Upper lobe of left lung (tissue), 4 donors: ENCODE measurements at regions not wholly inside any gene's neighbourhood (a gene's known extent, or its start where the extent isn't known, plus 50 kb on each side); places are given as distances from the start of the nearest gene placed in this dataset.

Source experiments
- POLR2A ChIP-seq, 4 donors: fragments of 450-650 bp; IDR thresholded peaks; one replicate each; pipeline ENCODE4 v1.5.1; 2016 to 2017; ENCODE audit warnings: antibody characterized with exemption in 4 of 4, mild to moderate bottlenecking in 2 of 4
- POLR2AphosphoS5 ChIP-seq, 2 donors: sonication (generic); formaldehyde crosslinking; IDR thresholded peaks; one replicate each; pipeline ENCODE4 v1.5.1; 2017; ENCODE audit warnings: antibody characterized with exemption in 2 of 2
- TF ChIP-seq, protein P1 (sequence below), 6 experiments: fragments of 450-650 bp in 4 of 6; fragments of 200-600 bp in 2 of 6; sonication (generic) in 2 of 6; IDR thresholded peaks; one replicate each; pipeline ENCODE4 v1.5.1; 2016 to 2019; ENCODE audit warnings: antibody characterized with exemption in 6 of 6

DNA sequence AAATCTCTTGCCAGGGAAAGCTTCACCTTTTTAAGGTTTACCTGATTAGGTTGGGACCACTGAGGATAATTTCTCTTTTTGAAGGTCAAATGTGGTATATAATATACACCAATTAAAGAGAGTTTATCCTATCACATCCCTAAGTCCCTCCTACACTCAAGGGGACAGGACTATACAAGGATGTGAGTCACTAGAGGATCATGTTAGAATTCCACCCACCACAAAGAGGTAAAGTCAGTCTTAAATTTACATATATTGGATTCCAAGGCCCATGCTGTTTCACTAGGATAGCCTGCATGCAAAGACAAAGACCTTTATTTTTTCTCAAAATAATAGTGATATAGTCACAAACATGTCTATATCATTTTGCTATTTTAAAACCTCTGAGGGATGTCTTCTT, 164.4 kb downstream of the GIPC2 start:
- TF ChIP-seq, protein P1, sequence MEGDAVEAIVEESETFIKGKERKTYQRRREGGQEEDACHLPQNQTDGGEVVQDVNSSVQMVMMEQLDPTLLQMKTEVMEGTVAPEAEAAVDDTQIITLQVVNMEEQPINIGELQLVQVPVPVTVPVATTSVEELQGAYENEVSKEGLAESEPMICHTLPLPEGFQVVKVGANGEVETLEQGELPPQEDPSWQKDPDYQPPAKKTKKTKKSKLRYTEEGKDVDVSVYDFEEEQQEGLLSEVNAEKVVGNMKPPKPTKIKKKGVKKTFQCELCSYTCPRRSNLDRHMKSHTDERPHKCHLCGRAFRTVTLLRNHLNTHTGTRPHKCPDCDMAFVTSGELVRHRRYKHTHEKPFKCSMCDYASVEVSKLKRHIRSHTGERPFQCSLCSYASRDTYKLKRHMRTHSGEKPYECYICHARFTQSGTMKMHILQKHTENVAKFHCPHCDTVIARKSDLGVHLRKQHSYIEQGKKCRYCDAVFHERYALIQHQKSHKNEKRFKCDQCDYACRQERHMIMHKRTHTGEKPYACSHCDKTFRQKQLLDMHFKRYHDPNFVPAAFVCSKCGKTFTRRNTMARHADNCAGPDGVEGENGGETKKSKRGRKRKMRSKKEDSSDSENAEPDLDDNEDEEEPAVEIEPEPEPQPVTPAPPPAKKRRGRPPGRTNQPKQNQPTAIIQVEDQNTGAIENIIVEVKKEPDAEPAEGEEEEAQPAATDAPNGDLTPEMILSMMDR (IDR thresholded peaks at IDR 0.05): no peak
- TF ChIP-seq POLR2AphosphoS5 (IDR thresholded peaks at IDR 0.05) (no peak), POLR2A (IDR thresholded peaks at IDR 0.05) (no peak)
